ENCODE measurements at regions not wholly inside any gene's neighbourhood (a gene's known extent, or its start where the extent isn't known, plus 50 kb on each side); places are given as distances from the start of the nearest gene placed in this dataset.

GRCh38 chr2:48107326-48107925, 201.1 kb upstream of the FBXO11 start:
- TF ChIP-seq GATA1 (IDR thresholded peaks at IDR 0.05; ENCODE audit: low read depth, low read length) (no peak), POLR2A (IDR thresholded peaks at IDR 0.05; ENCODE audit: low read length) (no peak)
- DNase-seq = peak in 1 of 2 experiments; percentile 8

DNA sequence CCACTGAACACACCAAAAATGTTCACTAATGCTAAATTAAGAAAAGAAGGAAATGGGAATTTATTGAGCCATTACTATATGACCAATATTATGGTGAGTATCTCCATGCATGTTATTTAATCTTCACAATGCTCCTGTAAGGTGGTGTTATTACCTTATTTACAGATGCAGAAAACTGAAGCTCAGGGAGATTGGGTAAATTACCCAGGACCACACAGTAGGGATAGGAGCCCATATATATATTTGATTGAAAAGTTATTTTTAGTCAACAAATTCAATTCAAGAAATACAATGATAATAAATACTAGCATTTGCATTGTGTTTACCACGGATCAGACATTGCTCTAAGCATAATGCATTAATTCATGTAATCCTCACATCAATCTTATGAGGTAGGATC, 202.2 kb upstream of the FBXO11 start:
- TF ChIP-seq GATA1 (IDR thresholded peaks at IDR 0.05; ENCODE audit: low read depth, low read length) (no peak), POLR2A (IDR thresholded peaks at IDR 0.05; ENCODE audit: low read length) (no peak)

GRCh38 chr2:48109491-48110204, 203.3 kb upstream of the FBXO11 start:
- TF ChIP-seq GATA1 (IDR thresholded peaks at IDR 0.05; ENCODE audit: low read depth, low read length) = no peak
- no peak for DNase-seq

More for the DNA sequence above, 202.2 kb upstream of the FBXO11 start:
- DNase-seq = no peak

DNA sequence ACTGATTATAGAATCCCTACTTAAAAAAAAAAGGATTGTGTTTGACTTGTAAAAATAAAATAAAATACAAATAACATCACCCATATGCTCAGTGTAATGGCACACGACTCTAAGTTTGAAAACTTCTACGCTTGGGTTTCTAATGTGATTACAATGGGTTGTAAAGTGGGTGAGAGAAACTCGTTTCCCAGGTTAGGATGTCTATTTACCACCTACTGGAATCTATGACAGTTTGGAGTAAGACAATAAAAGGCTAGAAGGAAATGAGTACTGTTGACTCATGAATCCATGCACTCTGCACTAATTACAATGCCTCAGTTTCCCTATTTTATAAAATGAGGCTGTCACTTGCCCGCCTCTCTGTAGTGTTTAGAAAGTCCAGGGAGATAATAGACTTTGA, 204.0 kb upstream of the FOXN2 start:
- TF ChIP-seq GATA1 (IDR thresholded peaks at IDR 0.05; ENCODE audit: low read depth, low read length) (no peak), POLR2A (IDR thresholded peaks at IDR 0.05; ENCODE audit: low read length) (no peak)
- no peak for DNase-seq

DNA sequence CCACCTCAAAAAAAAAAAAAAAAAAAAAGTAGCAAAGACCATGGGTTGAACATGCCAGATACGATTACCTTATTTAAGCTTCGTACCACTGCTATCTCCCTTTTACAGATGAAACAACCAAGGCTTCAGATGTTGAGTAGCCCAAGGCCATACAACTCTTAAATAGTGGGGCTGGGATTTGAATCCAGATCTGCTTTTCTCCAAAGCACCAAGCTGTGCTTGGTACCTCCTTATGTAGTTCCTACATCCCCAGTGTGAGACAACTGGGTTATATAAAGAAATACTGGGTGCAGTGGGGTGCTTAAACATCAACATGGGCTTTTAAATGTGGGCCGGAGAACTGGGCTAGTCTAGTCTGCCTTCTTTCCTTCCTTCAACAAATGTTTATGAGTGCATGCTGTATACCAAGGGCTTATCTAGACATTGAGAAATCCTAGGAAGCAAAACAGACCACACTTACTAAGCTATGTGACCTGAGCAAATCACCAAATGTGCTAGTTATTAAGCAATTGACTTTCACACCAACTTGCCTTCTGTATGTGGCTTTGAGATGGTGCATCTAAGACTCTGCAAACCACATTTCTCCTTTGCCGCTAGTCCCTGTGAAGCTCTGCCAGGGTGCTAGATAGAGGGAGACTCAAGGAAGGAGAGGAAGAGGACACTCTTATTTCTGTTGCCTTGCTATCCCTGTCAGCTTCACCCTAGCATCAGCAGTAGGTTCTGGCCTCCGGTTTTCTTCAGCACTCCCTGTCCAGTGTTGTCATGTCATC, 201.4 kb upstream of the FOXN2 start:
- peak; percentile 30 to 55 for DNase-seq
- TF ChIP-seq POLR2A (IDR thresholded peaks at IDR 0.05; ENCODE audit: low read length) (no peak), GATA1 (IDR thresholded peaks at IDR 0.05; ENCODE audit: low read depth, low read length) (no peak)

- DNase-seq = no peak
- no peak for TF ChIP-seq POLR2A (IDR thresholded peaks at IDR 0.05; ENCODE audit: low read length)
- no peak for TF ChIP-seq GATA1 (IDR thresholded peaks at IDR 0.05; ENCODE audit: low read depth, low read length)
These were observed 200.7 kb upstream of the FOXN2 start for GRCh38 chr2:48113767-48114166.

DNA sequence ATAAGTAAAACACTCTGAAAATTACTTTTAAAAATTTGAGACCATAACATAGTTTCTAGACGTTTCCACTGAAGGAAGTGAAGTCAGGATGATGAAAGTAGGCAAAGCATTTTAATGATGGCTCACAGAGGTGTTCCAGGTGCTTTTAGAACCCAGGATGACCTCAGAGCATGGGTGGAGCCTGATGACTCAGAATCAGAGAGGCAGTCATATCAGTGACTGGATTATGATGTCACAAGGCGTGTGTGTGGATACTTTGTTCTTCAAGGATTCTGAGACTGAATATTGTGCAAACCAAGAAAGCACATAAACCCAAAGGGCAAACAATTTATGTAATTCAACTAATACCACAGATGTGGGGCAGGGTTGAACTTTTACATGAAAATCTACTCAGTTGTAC, 200.2 kb upstream of the FOXN2 start:
- DNase-seq = peak; percentile 79 to 88
- TF ChIP-seq GATA1 (IDR thresholded peaks at IDR 0.05; ENCODE audit: low read depth, low read length) (no peak), POLR2A (IDR thresholded peaks at IDR 0.05; ENCODE audit: low read length) (no peak)

GRCh38 chr2:48116497-48116896, 198.0 kb upstream of the FOXN2 start:
- DNase-seq = no peak
- TF ChIP-seq POLR2A (IDR thresholded peaks at IDR 0.05; ENCODE audit: low read length) (no peak), GATA1 (IDR thresholded peaks at IDR 0.05; ENCODE audit: low read depth, low read length) (no peak)

GRCh38 chr2:48118895-48119294, 195.6 kb upstream of the FOXN2 start:
- TF ChIP-seq GATA1 (IDR thresholded peaks at IDR 0.05; ENCODE audit: low read depth, low read length) (no peak), POLR2A (IDR thresholded peaks at IDR 0.05; ENCODE audit: low read length) (no peak)

GRCh38 chr2:48120112-48120511, 194.4 kb upstream of the FOXN2 start:
- TF ChIP-seq GATA1 (IDR thresholded peaks at IDR 0.05; ENCODE audit: low read depth, low read length) = no peak
- no peak for TF ChIP-seq POLR2A (IDR thresholded peaks at IDR 0.05; ENCODE audit: low read length)
- no peak for DNase-seq

More at GRCh38 chr2:48118895-48119294, 195.6 kb upstream of the FOXN2 start:
- no peak for DNase-seq

GRCh38 chr2:48120759-48121242, 193.7 kb upstream of the FOXN2 start:
- DNase-seq = peak; percentile 83 to 86
- TF ChIP-seq POLR2A (IDR thresholded peaks at IDR 0.05; ENCODE audit: low read length) (no peak), GATA1 (IDR thresholded peaks at IDR 0.05; ENCODE audit: low read depth, low read length) (no peak)

DNA sequence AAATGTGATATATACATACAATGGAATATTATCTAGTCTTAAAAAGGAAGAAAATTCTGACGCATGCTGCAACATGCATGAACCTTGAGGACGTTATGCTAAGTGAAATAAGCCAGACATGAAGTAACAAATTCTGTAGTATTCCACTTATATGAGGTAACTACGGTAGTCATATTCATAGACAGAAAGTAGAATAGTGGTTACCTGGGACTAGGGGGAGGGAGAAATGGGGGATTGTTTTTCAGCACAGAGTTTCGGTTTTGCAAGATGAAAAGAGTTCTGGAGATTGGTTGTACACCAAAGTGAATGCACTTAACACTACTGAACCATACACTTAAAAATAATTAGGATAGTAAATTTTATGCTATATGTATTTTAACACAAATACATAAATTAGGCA, 192.3 kb upstream of the FOXN2 start:
- DNase-seq = no peak
- TF ChIP-seq GATA1 (IDR thresholded peaks at IDR 0.05; ENCODE audit: low read depth, low read length) (no peak), POLR2A (IDR thresholded peaks at IDR 0.05; ENCODE audit: low read length) (no peak)

- no peak for DNase-seq
- no peak for TF ChIP-seq POLR2A (IDR thresholded peaks at IDR 0.05; ENCODE audit: low read length)
- TF ChIP-seq GATA1 (IDR thresholded peaks at IDR 0.05; ENCODE audit: low read depth, low read length) = no peak
These were observed 189.9 kb upstream of the FOXN2 start for GRCh38 chr2:48124592-48124991.

GRCh38 chr2:48126162-48126561, 188.3 kb upstream of the FOXN2 start:
- TF ChIP-seq POLR2A (IDR thresholded peaks at IDR 0.05; ENCODE audit: low read length) (no peak), GATA1 (IDR thresholded peaks at IDR 0.05; ENCODE audit: low read depth, low read length) (no peak)
- no peak for DNase-seq
